ENCODE measurements at regions not wholly inside any gene's neighbourhood (a gene's known extent, or its start where the extent isn't known, plus 50 kb on each side); places are given as distances from the start of the nearest gene placed in this dataset.

- no peaks in the 10 kb centered on the region for H3K9me3 ChIP-seq
- no peaks in the 10 kb centered on the region for H3K4me1 ChIP-seq
- H3K36me3 ChIP-seq: no peaks in the 10 kb centered on the region
- ATAC-seq (no peak), DNase-seq (no peak)
- H3K27me3 ChIP-seq: peaks cover 8% of the 10 kb centered on the region
- H3K4me3 ChIP-seq: no peak overlapping the region
- intact Hi-C loops (cut with DNase I): no loop called here
- TF ChIP-seq CTCF (IDR thresholded peaks at IDR 0.05): no peak
- H3K27ac ChIP-seq: no peak overlapping the region
Observed at GRCh38 chr22:19664406-19664805, 49.9 kb upstream of the SEPTIN5 start.
